ENCODE measurements at regions not wholly inside any gene's neighbourhood (a gene's known extent, or its start where the extent isn't known, plus 50 kb on each side); places are given as distances from the start of the nearest gene placed in this dataset.

- Histone ChIP-seq H3K27ac (no peak overlapping the region), H3K4me3 (no peak overlapping the region), H3K36me3 (no peaks in the 10 kb centered on the region), H3K9me3 (no peaks in the 10 kb centered on the region), H3K27me3 (peaks cover 0 to 28% of the 10 kb centered on the region in 2 donors), H3K4me1 (no peaks in the 10 kb centered on the region)
- peak in 1 of 2 donors; percentile 54 for DNase-seq
- no peak for TF ChIP-seq CTCF (IDR thresholded peaks at IDR 0.05)
- intact Hi-C loops (cut with DNase I; ENCODE audit: low total_unique reads), result no loop called here
These were observed 565.2 kb downstream of the BUD13 start for GRCh38 chr11:116207421-116208141.

- no peak overlapping the region for H3K4me3 ChIP-seq
- intact Hi-C loops (cut with DNase I; ENCODE audit: low total_unique reads), result no loop called here
- no peaks in the 10 kb centered on the region for H3K4me1 ChIP-seq
- TF ChIP-seq CTCF (IDR thresholded peaks at IDR 0.05), result no peak
- H3K9me3 ChIP-seq, result no peaks in the 10 kb centered on the region
- H3K27me3 ChIP-seq, result peaks cover 0 to 28% of the 10 kb centered on the region in 2 donors
- DNase-seq, result peak in 1 of 2 donors; percentile 17
- H3K36me3 ChIP-seq, result no peaks in the 10 kb centered on the region
- H3K27ac ChIP-seq, result no peak overlapping the region
These were observed 565.8 kb downstream of the BUD13 start for GRCh38 chr11:116207019-116207418.

GRCh38 chr11:116202922-116203321, 569.9 kb downstream of the BUD13 start:
- Histone ChIP-seq H3K4me1 (no peaks in the 10 kb centered on the region), H3K9me3 (no peaks in the 10 kb centered on the region), H3K4me3 (no peak overlapping the region), H3K27ac (no peak overlapping the region), H3K27me3 (peaks cover 0 to 18% of the 10 kb centered on the region in 2 donors), H3K36me3 (no peaks in the 10 kb centered on the region)
- intact Hi-C loops (cut with DNase I; ENCODE audit: low total_unique reads), result no loop called here
- no peak for DNase-seq
- TF ChIP-seq CTCF (IDR thresholded peaks at IDR 0.05), result no peak

- no peaks in the 10 kb centered on the region for H3K36me3 ChIP-seq
- no peak for TF ChIP-seq CTCF (IDR thresholded peaks at IDR 0.05)
- no peaks in the 10 kb centered on the region for H3K9me3 ChIP-seq
- no peak overlapping the region for H3K4me3 ChIP-seq
- intact Hi-C loops (cut with DNase I; ENCODE audit: low total_unique reads), result no loop called here
- H3K27me3 ChIP-seq, result peaks cover 0 to 15% of the 10 kb centered on the region in 2 donors
- H3K27ac ChIP-seq, result no peak overlapping the region
- no peaks in the 10 kb centered on the region for H3K4me1 ChIP-seq
- DNase-seq, result no peak
These were observed 572.2 kb downstream of the BUD13 start for GRCh38 chr11:116200564-116200963.

GRCh38 chr11:116199182-116199581, 573.6 kb downstream of the BUD13 start:
- DNase-seq, result no peak

More at GRCh38 chr11:116199182-116199581, 573.6 kb downstream of the BUD13 start:
- intact Hi-C loops (cut with DNase I; ENCODE audit: low total_unique reads), result no loop called here
- Histone ChIP-seq H3K27ac (no peak overlapping the region), H3K4me1 (peaks cover 0 to 1% (median 0%) of the 10 kb centered on the region in 4 donors), H3K36me3 (no peaks in the 10 kb centered on the region), H3K9me3 (no peaks in the 10 kb centered on the region), H3K27me3 (peaks cover 0 to 15% of the 10 kb centered on the region in 2 donors), H3K4me3 (no peak overlapping the region)
- no peak for TF ChIP-seq CTCF (IDR thresholded peaks at IDR 0.05)
